ENCODE measurements at regions not wholly inside any gene's neighbourhood (a gene's known extent, or its start where the extent isn't known, plus 50 kb on each side); places are given as distances from the start of the nearest gene placed in this dataset.

DNA sequence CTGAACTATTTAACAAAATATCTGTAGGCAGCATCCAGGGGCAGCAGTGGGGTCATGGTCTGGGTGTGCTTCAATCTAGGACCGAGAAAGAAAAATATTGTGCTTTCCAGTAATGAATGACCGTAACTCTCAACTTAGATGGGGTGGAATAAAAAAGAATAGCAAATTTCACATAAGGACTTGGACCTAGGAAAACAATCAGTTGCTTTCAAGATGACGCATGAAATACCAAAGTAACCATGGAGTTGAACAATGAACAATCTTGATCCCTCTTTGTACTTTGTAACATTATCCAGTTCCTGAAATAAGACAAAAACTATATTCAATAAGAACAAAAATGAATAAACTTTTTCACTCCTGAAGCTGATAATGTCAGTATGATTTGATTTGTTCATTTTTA is 167.1 kb downstream of the C7orf25 start:
- TF ChIP-seq, protein P1, sequence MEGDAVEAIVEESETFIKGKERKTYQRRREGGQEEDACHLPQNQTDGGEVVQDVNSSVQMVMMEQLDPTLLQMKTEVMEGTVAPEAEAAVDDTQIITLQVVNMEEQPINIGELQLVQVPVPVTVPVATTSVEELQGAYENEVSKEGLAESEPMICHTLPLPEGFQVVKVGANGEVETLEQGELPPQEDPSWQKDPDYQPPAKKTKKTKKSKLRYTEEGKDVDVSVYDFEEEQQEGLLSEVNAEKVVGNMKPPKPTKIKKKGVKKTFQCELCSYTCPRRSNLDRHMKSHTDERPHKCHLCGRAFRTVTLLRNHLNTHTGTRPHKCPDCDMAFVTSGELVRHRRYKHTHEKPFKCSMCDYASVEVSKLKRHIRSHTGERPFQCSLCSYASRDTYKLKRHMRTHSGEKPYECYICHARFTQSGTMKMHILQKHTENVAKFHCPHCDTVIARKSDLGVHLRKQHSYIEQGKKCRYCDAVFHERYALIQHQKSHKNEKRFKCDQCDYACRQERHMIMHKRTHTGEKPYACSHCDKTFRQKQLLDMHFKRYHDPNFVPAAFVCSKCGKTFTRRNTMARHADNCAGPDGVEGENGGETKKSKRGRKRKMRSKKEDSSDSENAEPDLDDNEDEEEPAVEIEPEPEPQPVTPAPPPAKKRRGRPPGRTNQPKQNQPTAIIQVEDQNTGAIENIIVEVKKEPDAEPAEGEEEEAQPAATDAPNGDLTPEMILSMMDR (IDR thresholded peaks at IDR 0.05) = no peak
- no peak for TF ChIP-seq POLR2A (IDR thresholded peaks at IDR 0.05)
- no peak for TF ChIP-seq EP300 (IDR thresholded peaks at IDR 0.05; ENCODE audit: low read depth)
- TF ChIP-seq POLR2AphosphoS5 (IDR thresholded peaks at IDR 0.05) = no peak
- Histone ChIP-seq H3K36me3 (no peaks in the 10 kb centered on the region), H3K4me3 (no peak overlapping the region), H3K4me1 (no peaks in the 10 kb centered on the region), H3K27me3 (no peaks in the 10 kb centered on the region), H3K9me3 (no peaks in the 10 kb centered on the region), H3K27ac (no peak overlapping the region)
- intact Hi-C loops (cut with DNase I; ENCODE audit: low total_unique reads) (no loop called here), in situ Hi-C loops (cut with MboI; ENCODE audit: low pct_ligation_motif_present in 1 of 4, low pct_unique_long_range_greater_than_20kb in 1 of 4, low sequenced_read_pairs in 3 of 4) (no loop called here)
- 71 to 86% methylated on average over 3 of the region's 3 CpGs for WGBS, 2 donors (ENCODE audit: low coverage in 1 of 2)
- no peak for DNase-seq

GRCh38 chr7:42743077-42743858 is 168.6 kb downstream of the C7orf25 start:
- TF ChIP-seq, protein P1 (IDR thresholded peaks at IDR 0.05) = no peak
- TF ChIP-seq EP300 (IDR thresholded peaks at IDR 0.05; ENCODE audit: low read depth) (no peak), POLR2A (IDR thresholded peaks at IDR 0.05) (no peak), POLR2AphosphoS5 (IDR thresholded peaks at IDR 0.05) (no peak)
- intact Hi-C loops (cut with DNase I; ENCODE audit: low total_unique reads) = no loop called here

DNA sequence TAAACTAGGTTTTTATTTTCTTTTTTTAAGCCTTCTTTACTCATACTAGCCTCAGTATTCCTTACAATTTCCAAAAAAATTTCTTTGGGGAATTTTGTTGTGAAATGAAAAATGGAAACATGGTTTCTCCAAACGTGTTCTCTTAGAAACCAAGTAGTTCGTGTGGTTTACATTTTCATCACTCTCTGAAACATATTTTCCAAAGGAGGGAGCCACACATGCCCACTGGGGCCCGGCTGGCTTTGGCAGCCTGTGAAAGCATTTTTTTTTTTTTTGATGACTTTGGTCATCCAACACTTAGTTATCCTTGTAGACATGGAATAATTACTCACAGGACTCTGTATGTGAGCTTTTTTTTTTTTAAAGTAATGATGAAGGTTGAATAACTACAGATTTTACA is 169.6 kb downstream of the C7orf25 start:
- H3K27me3 ChIP-seq = no peaks in the 10 kb centered on the region
- H3K9me3 ChIP-seq = no peaks in the 10 kb centered on the region
- in situ Hi-C loops (cut with MboI; ENCODE audit: low pct_ligation_motif_present in 1 of 4, low pct_unique_long_range_greater_than_20kb in 1 of 4, low sequenced_read_pairs in 3 of 4) (no loop called here), intact Hi-C loops (cut with DNase I; ENCODE audit: low total_unique reads) (no loop called here)
- H3K4me3 ChIP-seq = no peak overlapping the region
- no peaks in the 10 kb centered on the region for H3K4me1 ChIP-seq
- no peak for DNase-seq
- no peaks in the 10 kb centered on the region for H3K36me3 ChIP-seq
- no peak overlapping the region for H3K27ac ChIP-seq
- TF ChIP-seq EP300 (IDR thresholded peaks at IDR 0.05; ENCODE audit: low read depth) (no peak), POLR2AphosphoS5 (IDR thresholded peaks at IDR 0.05) (no peak), POLR2A (IDR thresholded peaks at IDR 0.05) (no peak)
- TF ChIP-seq, protein P1 (IDR thresholded peaks at IDR 0.05) = no peak
- 44 to 67% methylated on average over 3 of the region's 3 CpGs for WGBS, 2 donors (ENCODE audit: low coverage in 1 of 2)

More at GRCh38 chr7:42743077-42743858, 168.6 kb downstream of the C7orf25 start:
- no peaks in the 10 kb centered on the region for H3K36me3 ChIP-seq
- H3K9me3 ChIP-seq = no peaks in the 10 kb centered on the region
- H3K4me3 ChIP-seq = no peak overlapping the region
- no peaks in the 10 kb centered on the region for H3K4me1 ChIP-seq
- H3K27me3 ChIP-seq = no peaks in the 10 kb centered on the region
- 56 to 59% methylated on average over 2 of the region's 2 CpGs for WGBS, 2 donors (ENCODE audit: low coverage in 1 of 2)
- no peak for DNase-seq
- in situ Hi-C loops (cut with MboI; ENCODE audit: low pct_ligation_motif_present in 1 of 4, low pct_unique_long_range_greater_than_20kb in 1 of 4, low sequenced_read_pairs in 3 of 4) = no loop called here
- no peak overlapping the region for H3K27ac ChIP-seq

GRCh38 chr7:42740408-42740807 is 171.5 kb downstream of the C7orf25 start:
- TF ChIP-seq POLR2AphosphoS5 (IDR thresholded peaks at IDR 0.05) (no peak), POLR2A (IDR thresholded peaks at IDR 0.05) (no peak), EP300 (IDR thresholded peaks at IDR 0.05; ENCODE audit: low read depth) (no peak)
- TF ChIP-seq, protein P1 (IDR thresholded peaks at IDR 0.05) = no peak
- Histone ChIP-seq H3K9me3 (no peaks in the 10 kb centered on the region), H3K36me3 (no peaks in the 10 kb centered on the region), H3K4me1 (no peaks in the 10 kb centered on the region), H3K4me3 (no peak overlapping the region), H3K27me3 (no peaks in the 10 kb centered on the region), H3K27ac (peak overlapping the region in 1 of 4 donors; percentile 13)
- 42 to 54% methylated on average over 3 of the region's 3 CpGs for WGBS, 2 donors (ENCODE audit: low coverage in 1 of 2)
- in situ Hi-C loops (cut with MboI; ENCODE audit: low pct_ligation_motif_present in 1 of 4, low pct_unique_long_range_greater_than_20kb in 1 of 4, low sequenced_read_pairs in 3 of 4) = no loop called here
- no peak for DNase-seq
- intact Hi-C loops (cut with DNase I; ENCODE audit: low total_unique reads) = no loop called here

All from transverse colon (tissue), 4 donors.